Thyroid gland (tissue), 4 donors: ENCODE measurements at regions not wholly inside any gene's neighbourhood (a gene's known extent, or its start where the extent isn't known, plus 50 kb on each side); places are given as distances from the start of the nearest gene placed in this dataset.
"Not testable (repeated sequence)": the region's sequence is repeated elsewhere in the genome, so short reads cannot be mapped to it uniquely, and the experiment has no call there.

Source experiments
- POLR2A ChIP-seq, 2 donors: fragments of 450-650 bp; IDR thresholded peaks; one replicate each; pipeline ENCODE4 v1.6.1; 2017; ENCODE audit warnings: antibody characterized with exemption in 2 of 2, mild to moderate bottlenecking in 2 of 2, moderate library complexity in 1 of 2
- TF ChIP-seq, protein P1 (sequence below), 6 experiments: fragments of 200-600 bp in 3 of 6; fragments of 450-650 bp in 3 of 6; sonication (generic) in 3 of 6; IDR thresholded peaks; one replicate each; pipeline ENCODE4 v1.5.1; 2016 to 2019; ENCODE audit warnings: antibody characterized with exemption in 6 of 6, mild to moderate bottlenecking in 2 of 6, inconsistent platforms in 1 of 6, moderate library complexity in 1 of 6

DNA sequence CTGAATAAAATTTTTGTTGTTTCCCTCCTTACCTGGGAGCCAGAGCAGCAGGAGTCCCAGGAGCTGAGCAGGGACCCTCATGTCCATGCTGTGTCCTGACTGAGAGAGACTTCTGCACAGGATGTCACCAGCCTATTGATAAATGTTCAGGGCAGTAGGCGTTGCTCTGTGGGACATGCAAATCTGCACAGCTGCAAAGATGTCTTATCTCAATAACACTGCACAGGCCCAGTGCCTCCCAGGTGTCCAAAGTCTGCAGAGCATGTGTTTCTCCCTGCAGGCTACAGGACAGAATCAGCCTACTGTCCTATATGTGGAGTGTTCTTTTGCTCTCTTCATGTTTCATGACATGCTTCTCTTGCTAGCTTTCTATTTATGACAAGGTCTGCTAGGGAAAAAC is 522.3 kb downstream of the RPIA start:
- TF ChIP-seq, protein P1, sequence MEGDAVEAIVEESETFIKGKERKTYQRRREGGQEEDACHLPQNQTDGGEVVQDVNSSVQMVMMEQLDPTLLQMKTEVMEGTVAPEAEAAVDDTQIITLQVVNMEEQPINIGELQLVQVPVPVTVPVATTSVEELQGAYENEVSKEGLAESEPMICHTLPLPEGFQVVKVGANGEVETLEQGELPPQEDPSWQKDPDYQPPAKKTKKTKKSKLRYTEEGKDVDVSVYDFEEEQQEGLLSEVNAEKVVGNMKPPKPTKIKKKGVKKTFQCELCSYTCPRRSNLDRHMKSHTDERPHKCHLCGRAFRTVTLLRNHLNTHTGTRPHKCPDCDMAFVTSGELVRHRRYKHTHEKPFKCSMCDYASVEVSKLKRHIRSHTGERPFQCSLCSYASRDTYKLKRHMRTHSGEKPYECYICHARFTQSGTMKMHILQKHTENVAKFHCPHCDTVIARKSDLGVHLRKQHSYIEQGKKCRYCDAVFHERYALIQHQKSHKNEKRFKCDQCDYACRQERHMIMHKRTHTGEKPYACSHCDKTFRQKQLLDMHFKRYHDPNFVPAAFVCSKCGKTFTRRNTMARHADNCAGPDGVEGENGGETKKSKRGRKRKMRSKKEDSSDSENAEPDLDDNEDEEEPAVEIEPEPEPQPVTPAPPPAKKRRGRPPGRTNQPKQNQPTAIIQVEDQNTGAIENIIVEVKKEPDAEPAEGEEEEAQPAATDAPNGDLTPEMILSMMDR (IDR thresholded peaks at IDR 0.05), result not testable (repeated sequence)
- not testable (repeated sequence) for TF ChIP-seq POLR2A (IDR thresholded peaks at IDR 0.05)
